ENCODE measurements at regions not wholly inside any gene's neighbourhood (a gene's known extent, or its start where the extent isn't known, plus 50 kb on each side); places are given as distances from the start of the nearest gene placed in this dataset.

DNA sequence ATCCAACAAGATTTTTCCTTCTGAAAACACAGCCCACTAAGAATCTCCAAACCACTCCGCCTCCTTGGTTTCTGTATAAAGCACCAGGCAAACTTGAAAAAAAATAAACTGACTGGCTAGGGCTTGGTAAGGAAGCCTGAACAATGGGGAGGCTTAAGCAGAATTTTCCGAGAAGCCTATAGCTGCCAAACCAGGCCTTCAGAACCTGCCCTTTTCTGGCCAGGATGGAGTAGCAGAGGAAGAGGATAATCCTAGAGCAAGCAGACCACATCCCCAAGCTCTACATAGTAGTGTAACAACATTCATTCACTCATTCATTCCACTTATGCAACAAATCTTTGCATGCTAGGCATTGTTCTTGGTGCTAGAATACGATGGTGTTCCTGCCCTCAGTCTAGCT is 529.6 kb upstream of the ZEB2 start:
- TF ChIP-seq, protein P1, sequence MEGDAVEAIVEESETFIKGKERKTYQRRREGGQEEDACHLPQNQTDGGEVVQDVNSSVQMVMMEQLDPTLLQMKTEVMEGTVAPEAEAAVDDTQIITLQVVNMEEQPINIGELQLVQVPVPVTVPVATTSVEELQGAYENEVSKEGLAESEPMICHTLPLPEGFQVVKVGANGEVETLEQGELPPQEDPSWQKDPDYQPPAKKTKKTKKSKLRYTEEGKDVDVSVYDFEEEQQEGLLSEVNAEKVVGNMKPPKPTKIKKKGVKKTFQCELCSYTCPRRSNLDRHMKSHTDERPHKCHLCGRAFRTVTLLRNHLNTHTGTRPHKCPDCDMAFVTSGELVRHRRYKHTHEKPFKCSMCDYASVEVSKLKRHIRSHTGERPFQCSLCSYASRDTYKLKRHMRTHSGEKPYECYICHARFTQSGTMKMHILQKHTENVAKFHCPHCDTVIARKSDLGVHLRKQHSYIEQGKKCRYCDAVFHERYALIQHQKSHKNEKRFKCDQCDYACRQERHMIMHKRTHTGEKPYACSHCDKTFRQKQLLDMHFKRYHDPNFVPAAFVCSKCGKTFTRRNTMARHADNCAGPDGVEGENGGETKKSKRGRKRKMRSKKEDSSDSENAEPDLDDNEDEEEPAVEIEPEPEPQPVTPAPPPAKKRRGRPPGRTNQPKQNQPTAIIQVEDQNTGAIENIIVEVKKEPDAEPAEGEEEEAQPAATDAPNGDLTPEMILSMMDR (conservative IDR thresholded peaks at IDR 0.05 in 1 of 2, IDR thresholded peaks at IDR 0.05 in 1 of 2; ENCODE audit: low read depth in 1 of 2, low read length in 2 of 2) = no peak
- no peak for TF ChIP-seq EZH2 (IDR thresholded peaks at IDR 0.05; ENCODE audit: low read length, missing control alignments)

Measured in fibroblast of lung (primary cell).